Stomach (tissue), 8 donors: ENCODE measurements at regions not wholly inside any gene's neighbourhood (a gene's known extent, or its start where the extent isn't known, plus 50 kb on each side); places are given as distances from the start of the nearest gene placed in this dataset.

Source experiments
- DNase-seq, 2 donors: peaks; one replicate each; pipeline versions ENCODE4 v3.0.0 to v3.0.0-alpha.2; 2013 to 2019
- H3K27ac ChIP-seq, 5 donors: fragments of 200-600 bp in 4 of 5; sonication (generic) in 4 of 5; one replicate each; pipeline ENCODE4 v1.5.1; 2013 to 2019; ENCODE audit warnings: mild to moderate bottlenecking in 1 of 5, moderate library complexity in 1 of 5
- H3K27me3 ChIP-seq, 3 donors: fragments of 200-600 bp; sonication (generic); one replicate each; pipeline ENCODE4 v1.5.1; 2017 to 2019; ENCODE audit warnings: mixed run types in 1 of 3
- H3K36me3 ChIP-seq, 4 donors: fragments of 200-600 bp; sonication (generic); 1 replicate in 3 of 4; 2 replicates in 1 of 4; pipeline ENCODE4 v1.5.1; 2016 to 2019
- H3K4me1 ChIP-seq, 4 donors: fragments of 200-600 bp; sonication (generic); one replicate each; pipeline ENCODE4 v1.5.1; 2016 to 2019
- H3K4me3 ChIP-seq, 4 donors: fragments of 200-600 bp; sonication (generic) in 3 of 4; one replicate each; pipeline ENCODE4 v1.5.1; 2016 to 2019; ENCODE audit warnings: mild to moderate bottlenecking in 1 of 4
- H3K9me3 ChIP-seq, 4 donors: fragments of 200-600 bp; sonication (generic); one replicate each; pipeline ENCODE4 v1.5.1; 2016 to 2019
- EP300 ChIP-seq: sonication (generic); formaldehyde crosslinking; IDR thresholded peaks from one replicate; pipeline ENCODE4 v1.6.1; 2017; ENCODE audit warnings: antibody characterized with exemption
- POLR2A ChIP-seq, 4 donors: fragments of 450-650 bp; IDR thresholded peaks; one replicate each; pipeline ENCODE4 v1.6.1; 2016; ENCODE audit warnings: antibody characterized with exemption in 4 of 4, control low read depth in 2 of 4, mild to moderate bottlenecking in 1 of 4, moderate library complexity in 1 of 4
- POLR2AphosphoS5 ChIP-seq, 3 donors: sonication (generic); formaldehyde crosslinking; IDR thresholded peaks; one replicate each; pipeline ENCODE4 v1.6.1; 2016; ENCODE audit warnings: antibody characterized with exemption in 3 of 3
- WGBS, 5 donors: extraction: QIAGEN DNeasy Blood & Tissue Kit in 3 of 5; methylation state at CpG; one replicate each; pipeline versions ENCODE4 v1.1.5 to v1.1.7; 2013 to 2018; 5-methylcytosine and 5-hydroxymethylcytosine counted together
- intact Hi-C: fragments of 100-400 bp; cut with DNase I; formaldehyde crosslinking; loops from one replicate; pipeline ENCODE4 v1.15.1; 2023; ENCODE audit warnings: low total_unique reads
- TF ChIP-seq, protein P1 (sequence below), 7 experiments: fragments of 450-650 bp in 4 of 7; fragments of 200-600 bp in 3 of 7; sonication (generic) in 3 of 7; IDR thresholded peaks; one replicate each; pipeline ENCODE4 v1.5.1; 2016 to 2019; ENCODE audit warnings: antibody characterized with exemption in 7 of 7, control low read depth in 2 of 7, mild to moderate bottlenecking in 1 of 7
- donor health status: healthy with polysubstance abuse.
- donor health status: Bipolar disorder and iron deficiency.
- donor health status: healthy.

DNA sequence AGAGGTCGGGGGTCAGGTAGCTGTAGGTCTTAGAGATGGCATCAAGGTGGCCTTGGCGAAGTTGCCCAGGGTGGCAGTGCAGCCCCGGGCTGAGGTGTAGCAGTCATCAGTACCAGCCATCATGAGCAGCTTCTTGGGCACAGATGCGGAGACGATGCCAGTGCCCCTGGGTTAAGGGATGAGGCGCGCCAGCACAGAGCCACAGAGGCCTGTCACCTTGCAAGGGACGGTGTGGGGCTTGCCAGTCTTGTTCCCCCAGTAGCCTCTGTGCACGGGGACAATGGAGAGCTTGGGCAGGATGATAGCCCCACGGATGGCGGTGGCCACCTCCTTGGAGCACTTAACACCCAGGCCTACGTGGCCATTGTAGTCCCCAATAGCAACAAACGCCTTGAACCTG is 750.7 kb upstream of the PABPC4L start:
- intact Hi-C loops = no loop called here
- WGBS, 5 donors = 89 to 98% (median 93%) methylated on average over 5 to 13 of the region's 13 CpGs

DNA sequence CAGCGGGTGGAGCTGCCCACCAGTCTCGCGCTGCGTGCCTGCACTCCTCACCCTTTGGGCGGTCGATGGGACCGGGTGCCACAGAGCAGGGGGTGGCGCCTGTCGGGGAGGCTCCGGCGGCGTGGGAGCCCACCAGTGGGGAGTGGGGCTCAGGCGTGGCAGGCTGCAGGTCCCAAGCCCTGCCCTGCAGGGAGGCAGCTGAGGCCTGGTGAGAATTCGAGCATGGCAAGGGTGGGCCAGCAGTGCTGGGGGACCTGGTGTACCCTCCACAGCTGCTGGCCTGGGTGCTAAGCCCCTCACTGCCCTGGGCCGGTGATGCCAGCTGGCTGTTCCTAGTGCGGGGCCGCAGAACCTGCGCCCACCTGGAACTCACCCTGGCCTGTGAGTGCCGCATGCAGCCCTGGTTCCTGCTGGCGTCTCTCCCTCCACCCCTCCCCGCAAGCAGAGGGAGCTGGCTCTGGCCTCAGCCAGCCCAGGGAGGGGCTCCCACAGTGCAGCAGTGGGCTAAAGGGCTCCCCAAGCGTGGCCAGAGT is 746.6 kb upstream of the PABPC4L start:
- 87 to 93% (median 90%) methylated on average over 11 to 22 of the region's 22 CpGs for WGBS, 5 donors
- Histone ChIP-seq H3K4me1 (no peaks in the 10 kb centered on the region), H3K9me3 (peaks cover 0 to 8% (median 4%) of the 10 kb centered on the region in 4 donors), H3K27me3 (no peaks in the 10 kb centered on the region), H3K36me3 (no peaks in the 10 kb centered on the region), H3K4me3 (no peak overlapping the region), H3K27ac (no peak overlapping the region)
- no peak for DNase-seq
- intact Hi-C loops = no loop called here
- TF ChIP-seq POLR2A (IDR thresholded peaks at IDR 0.05) = no peak
- TF ChIP-seq, protein P1, sequence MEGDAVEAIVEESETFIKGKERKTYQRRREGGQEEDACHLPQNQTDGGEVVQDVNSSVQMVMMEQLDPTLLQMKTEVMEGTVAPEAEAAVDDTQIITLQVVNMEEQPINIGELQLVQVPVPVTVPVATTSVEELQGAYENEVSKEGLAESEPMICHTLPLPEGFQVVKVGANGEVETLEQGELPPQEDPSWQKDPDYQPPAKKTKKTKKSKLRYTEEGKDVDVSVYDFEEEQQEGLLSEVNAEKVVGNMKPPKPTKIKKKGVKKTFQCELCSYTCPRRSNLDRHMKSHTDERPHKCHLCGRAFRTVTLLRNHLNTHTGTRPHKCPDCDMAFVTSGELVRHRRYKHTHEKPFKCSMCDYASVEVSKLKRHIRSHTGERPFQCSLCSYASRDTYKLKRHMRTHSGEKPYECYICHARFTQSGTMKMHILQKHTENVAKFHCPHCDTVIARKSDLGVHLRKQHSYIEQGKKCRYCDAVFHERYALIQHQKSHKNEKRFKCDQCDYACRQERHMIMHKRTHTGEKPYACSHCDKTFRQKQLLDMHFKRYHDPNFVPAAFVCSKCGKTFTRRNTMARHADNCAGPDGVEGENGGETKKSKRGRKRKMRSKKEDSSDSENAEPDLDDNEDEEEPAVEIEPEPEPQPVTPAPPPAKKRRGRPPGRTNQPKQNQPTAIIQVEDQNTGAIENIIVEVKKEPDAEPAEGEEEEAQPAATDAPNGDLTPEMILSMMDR (IDR thresholded peaks at IDR 0.05) = no peak
- TF ChIP-seq POLR2AphosphoS5 (IDR thresholded peaks at IDR 0.05) = no peak
- no peak for TF ChIP-seq EP300

More for the DNA sequence above, 750.7 kb upstream of the PABPC4L start:
- H3K27ac ChIP-seq = no peak overlapping the region
- no peaks in the 10 kb centered on the region for H3K36me3 ChIP-seq
- no peak overlapping the region for H3K4me3 ChIP-seq
- no peaks in the 10 kb centered on the region for H3K4me1 ChIP-seq
- TF ChIP-seq POLR2A (IDR thresholded peaks at IDR 0.05) = no peak
- no peak for TF ChIP-seq POLR2AphosphoS5 (IDR thresholded peaks at IDR 0.05)
- no peak for TF ChIP-seq EP300
- TF ChIP-seq, protein P1 (IDR thresholded peaks at IDR 0.05) = no peak
- no peak for DNase-seq
- H3K27me3 ChIP-seq = no peaks in the 10 kb centered on the region
- peaks cover 0 to 8% (median 5%) of the 10 kb centered on the region in 4 donors for H3K9me3 ChIP-seq

DNA sequence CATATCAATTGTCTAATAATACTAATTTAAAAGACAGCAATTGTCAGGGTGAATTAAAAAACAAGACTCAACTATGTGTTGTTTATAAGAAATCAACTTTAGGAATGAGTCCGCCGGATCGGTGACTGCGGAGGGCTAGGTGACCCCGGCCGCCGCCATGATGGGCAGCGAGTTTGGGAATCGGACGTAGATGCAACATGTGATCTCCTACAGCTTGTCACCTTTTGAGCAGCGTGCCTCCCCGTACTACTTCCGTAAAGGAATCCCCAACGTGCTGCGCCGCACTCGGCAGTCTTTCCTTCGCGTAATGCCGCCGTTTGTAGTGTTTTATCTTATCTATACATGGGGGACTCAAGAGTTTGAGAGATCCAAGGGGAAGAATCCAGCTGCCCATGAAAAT is 742.5 kb upstream of the PABPC4L start:
- TF ChIP-seq, protein P1 (IDR thresholded peaks at IDR 0.05) = no peak
- no peak for TF ChIP-seq POLR2AphosphoS5 (IDR thresholded peaks at IDR 0.05)
- no peak for TF ChIP-seq POLR2A (IDR thresholded peaks at IDR 0.05)
- no peak for TF ChIP-seq EP300
- DNase-seq = no peak
- no peaks in the 10 kb centered on the region for H3K4me1 ChIP-seq
- peaks cover 0 to 8% (median 4%) of the 10 kb centered on the region in 4 donors for H3K9me3 ChIP-seq
- H3K27ac ChIP-seq = no peak overlapping the region
- H3K36me3 ChIP-seq = no peaks in the 10 kb centered on the region
- no peaks in the 10 kb centered on the region for H3K27me3 ChIP-seq
- 94 to 96% (median 96%) methylated on average over 21 of the region's 21 CpGs for WGBS, 5 donors
- intact Hi-C loops = no loop called here
- H3K4me3 ChIP-seq = no peak overlapping the region

DNA sequence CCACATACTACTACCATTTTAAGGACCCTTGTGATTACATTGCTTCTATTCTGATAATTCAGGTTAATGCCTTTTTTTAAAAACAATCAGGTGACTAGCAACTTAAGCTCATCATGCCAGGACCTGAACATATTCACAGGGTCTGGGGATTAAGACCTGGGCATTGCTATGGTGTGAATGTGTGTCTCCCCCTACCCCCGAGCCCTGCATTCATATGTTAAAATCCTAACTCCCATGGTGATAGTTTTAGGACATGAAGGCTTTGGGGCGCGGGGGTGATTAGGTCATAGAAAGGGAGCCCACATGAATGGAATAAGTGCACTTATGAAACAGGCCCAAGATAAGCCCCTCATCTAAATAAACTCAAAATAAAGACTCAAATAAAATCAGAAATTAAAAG is 734.4 kb upstream of the PABPC4L start:
- no peak overlapping the region for H3K4me3 ChIP-seq
- intact Hi-C loops = no loop called here
- WGBS, 5 donors = 83 to 96% (median 87%) methylated on average over 3 of the region's 3 CpGs
- H3K9me3 ChIP-seq = no peaks in the 10 kb centered on the region
- TF ChIP-seq POLR2A (IDR thresholded peaks at IDR 0.05) = no peak
- TF ChIP-seq, protein P1 (IDR thresholded peaks at IDR 0.05) = no peak
- TF ChIP-seq EP300 = no peak
- no peak for TF ChIP-seq POLR2AphosphoS5 (IDR thresholded peaks at IDR 0.05)
- no peak for DNase-seq
- H3K4me1 ChIP-seq = peaks cover 0 to 4% (median 2%) of the 10 kb centered on the region in 4 donors
- no peaks in the 10 kb centered on the region for H3K36me3 ChIP-seq
- H3K27ac ChIP-seq = no peak overlapping the region
- no peaks in the 10 kb centered on the region for H3K27me3 ChIP-seq
